WI38 (cell line): ENCODE measurements at regions not wholly inside any gene's neighbourhood (a gene's known extent, or its start where the extent isn't known, plus 50 kb on each side); places are given as distances from the start of the nearest gene placed in this dataset.

Experiments used
- H3K4me3 ChIP-seq: 2 replicates; pipeline ENCODE4 v1.5.1; 2011; ENCODE audit warnings: low read depth, mild to moderate bottlenecking, control low read depth, low read length
- TF ChIP-seq, protein P1 (sequence below): IDR thresholded peaks from 2 replicates; pipeline ENCODE4 v1.5.1; 2012; ENCODE audit warnings: low read depth, mild to moderate bottlenecking, control low read depth, low read length

DNA sequence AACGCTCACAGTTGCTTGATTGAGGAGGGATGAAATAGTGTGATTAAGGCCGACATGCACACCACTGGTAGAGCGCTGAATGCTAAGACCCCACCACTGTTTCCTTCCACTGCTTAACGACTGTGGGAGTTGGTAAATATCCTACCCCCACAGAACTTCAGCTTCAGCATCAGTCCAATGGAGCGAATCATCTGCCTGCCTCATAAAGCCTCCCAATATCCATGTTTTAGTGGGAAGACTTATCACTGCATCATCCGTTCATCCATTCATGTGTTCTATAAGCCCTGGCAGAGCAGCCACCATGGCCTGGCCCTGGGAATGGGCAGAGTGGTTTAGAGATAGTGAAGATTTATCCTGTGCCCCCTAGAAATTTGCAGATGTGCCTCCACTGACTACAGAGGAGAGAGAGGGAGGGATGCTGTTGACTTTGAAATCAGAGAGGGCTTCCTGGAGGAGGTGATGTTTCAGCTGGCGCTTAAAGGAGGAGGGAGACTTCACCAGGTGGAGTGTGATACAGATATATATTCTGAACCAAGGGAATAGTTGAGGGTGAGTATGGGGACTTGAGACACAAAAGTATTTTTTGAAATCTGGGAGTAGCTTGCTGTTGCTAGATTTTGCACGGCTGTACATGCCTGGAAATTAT is 71.9 kb upstream of the STX18 start:
- TF ChIP-seq, protein P1, sequence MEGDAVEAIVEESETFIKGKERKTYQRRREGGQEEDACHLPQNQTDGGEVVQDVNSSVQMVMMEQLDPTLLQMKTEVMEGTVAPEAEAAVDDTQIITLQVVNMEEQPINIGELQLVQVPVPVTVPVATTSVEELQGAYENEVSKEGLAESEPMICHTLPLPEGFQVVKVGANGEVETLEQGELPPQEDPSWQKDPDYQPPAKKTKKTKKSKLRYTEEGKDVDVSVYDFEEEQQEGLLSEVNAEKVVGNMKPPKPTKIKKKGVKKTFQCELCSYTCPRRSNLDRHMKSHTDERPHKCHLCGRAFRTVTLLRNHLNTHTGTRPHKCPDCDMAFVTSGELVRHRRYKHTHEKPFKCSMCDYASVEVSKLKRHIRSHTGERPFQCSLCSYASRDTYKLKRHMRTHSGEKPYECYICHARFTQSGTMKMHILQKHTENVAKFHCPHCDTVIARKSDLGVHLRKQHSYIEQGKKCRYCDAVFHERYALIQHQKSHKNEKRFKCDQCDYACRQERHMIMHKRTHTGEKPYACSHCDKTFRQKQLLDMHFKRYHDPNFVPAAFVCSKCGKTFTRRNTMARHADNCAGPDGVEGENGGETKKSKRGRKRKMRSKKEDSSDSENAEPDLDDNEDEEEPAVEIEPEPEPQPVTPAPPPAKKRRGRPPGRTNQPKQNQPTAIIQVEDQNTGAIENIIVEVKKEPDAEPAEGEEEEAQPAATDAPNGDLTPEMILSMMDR = no peak
- H3K4me3 ChIP-seq = no peak overlapping the region

DNA sequence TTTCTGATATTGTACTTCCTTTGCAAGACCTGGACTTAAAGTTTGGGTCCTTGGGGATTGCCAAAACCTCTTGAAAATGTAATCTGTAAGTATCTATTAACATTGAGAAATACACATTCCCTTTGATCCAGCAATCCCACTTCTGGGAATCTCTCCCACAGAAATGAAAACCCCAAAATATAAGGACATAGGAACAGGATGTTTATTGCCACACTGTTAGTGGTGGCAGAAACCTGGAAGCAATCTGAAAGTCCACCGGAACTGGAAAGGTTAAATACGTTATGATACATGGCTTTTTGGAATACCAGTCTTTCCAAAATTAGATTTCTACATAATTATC is 71.2 kb upstream of the STX18 start:
- TF ChIP-seq, protein P1 = no peak
- H3K4me3 ChIP-seq = no peak overlapping the region

DNA sequence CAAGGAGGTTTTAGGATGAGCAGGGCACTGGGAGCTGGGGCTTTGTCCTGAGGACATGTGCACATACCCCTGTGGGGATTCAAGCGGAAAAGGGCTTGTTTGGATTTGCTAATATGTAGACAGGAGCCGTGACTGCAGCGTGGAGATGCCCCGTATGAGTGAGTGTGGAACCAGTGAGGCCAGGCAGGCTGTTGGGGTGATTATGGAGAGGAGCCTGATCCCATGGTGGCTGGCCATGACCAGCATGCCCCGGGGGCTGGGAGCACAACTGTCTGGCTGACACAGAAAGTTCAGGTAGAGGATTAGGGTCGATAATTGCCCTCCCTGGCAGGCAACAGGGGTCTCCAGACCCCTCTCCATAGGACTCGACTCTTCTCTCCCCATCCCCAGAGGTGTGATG is 68.8 kb upstream of the STX18 start:
- TF ChIP-seq, protein P1 = no peak
- no peak overlapping the region for H3K4me3 ChIP-seq

DNA sequence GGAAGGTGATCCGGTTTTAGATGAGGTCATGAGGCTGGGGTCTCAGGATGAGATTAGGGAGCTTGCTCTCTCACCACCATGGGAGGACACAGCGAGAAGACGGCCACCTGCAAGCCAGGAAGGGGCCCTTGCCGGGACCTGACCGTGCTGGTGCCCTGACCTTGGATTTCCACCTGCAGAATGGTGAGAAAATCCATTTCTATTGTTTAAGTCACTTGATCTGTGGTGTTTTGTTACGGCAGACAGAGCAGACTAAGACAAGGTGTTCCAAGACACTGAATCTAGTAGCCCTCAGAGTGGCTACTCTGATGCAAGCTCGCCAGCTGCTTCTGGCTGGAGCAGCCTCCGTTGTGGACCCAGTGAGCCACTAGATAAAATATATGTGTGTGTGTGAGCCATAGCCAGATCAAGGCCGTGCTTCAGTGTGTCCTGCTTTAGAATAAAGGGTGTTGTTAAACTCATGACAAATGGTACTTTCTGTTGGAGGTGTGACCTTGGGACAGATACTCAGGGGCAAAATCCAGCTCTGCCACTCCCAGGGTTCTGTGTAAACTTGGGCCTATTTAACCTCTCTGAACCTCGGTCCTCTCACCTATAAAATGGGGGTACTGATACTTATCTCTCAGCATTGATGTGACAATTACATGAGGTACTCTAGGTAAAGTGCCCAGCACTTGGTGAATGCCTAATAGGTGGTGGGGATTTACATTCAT is 67.9 kb upstream of the STX18 start:
- TF ChIP-seq, protein P1 = no peak
- no peak overlapping the region for H3K4me3 ChIP-seq

DNA sequence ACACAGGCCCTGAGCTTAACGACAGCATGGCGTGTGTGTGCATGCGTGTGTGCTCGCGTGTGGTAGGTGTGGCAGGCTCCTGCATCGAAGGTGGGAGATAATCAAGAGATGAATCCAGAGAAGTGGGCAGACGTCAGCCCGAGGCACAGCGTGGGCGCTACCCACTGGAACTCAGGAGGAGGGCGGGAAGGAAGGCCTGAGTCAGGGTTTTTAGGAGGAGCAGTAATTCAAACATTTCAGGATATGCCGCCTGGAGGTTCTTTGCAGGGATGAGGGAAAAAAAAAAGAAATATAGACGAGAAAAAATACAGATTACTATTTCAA is 66.3 kb upstream of the STX18 start:
- TF ChIP-seq, protein P1 = no peak
- no peak overlapping the region for H3K4me3 ChIP-seq

DNA sequence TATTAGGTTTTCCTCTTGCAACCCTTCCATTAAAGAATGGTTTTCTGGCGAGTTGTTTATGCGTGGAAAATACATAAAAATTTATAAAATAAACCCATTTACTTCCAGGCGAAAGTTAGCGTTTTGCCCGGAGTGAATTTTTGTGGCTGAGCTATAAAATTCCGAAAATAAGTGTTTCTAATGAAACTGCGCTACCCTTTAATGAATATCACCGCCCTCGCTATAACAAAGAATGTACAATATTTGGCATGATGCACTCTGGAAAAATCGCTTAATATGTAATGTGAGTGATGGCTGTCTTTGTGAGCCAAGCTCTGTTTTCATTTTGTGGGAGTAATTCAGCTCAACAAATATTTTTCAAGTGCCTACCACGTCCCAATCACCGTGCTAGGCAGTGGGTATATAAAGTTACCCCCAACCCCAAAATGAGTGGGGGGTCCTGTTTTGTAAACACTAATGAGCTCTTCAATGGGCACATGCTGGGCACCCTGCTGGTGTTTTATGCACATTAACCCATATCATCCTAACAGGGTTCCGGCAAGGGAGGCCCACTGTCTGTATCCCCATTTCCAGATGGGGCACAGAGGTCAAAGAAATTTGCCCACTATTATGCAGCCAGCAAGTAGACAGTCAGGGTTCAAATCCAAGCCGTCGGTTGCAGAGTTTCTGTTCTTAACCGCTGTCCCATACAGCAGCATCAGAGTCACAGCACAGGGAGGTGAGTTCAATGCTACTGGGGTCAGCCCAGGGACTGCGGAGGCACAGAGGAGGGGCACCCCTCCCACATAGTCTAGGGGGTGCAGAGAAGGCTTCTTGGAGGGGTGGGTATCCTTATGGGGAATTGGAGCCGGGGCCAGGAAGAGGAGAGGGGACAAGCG is 65.7 kb upstream of the STX18 start:
- TF ChIP-seq, protein P1 = no peak
- no peak overlapping the region for H3K4me3 ChIP-seq

DNA sequence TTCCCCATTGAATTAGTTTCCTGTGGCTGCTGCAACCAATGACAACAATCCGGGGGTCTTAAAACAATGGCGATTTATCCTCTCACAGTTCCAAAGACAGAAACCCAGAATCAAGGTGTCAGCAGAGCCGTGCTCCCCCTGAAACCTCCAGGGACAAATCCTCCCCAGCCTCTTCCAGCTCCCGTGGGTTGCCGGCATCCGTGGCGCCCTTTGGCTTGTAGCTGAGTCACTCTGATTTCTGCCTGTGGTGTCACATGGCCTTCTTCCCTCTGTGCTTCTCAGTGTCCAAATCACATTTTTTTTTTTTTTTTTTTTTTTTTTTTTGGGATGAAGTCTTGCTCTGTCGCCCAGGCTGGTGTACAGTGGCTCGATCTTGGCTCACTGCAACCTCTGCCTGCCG is 64.5 kb upstream of the STX18 start:
- TF ChIP-seq, protein P1 = no peak
- no peak overlapping the region for H3K4me3 ChIP-seq
